Panc1 (cell line): ENCODE measurements at regions not wholly inside any gene's neighbourhood (a gene's known extent, or its start where the extent isn't known, plus 50 kb on each side); places are given as distances from the start of the nearest gene placed in this dataset.

Experiments
- ATAC-seq: fragments of 200-7000 bp; cut with Tn5 transposase; 2 replicates; pipeline ENCODE4 v1.9.1; 2020; ENCODE audit warnings: mild to moderate bottlenecking, moderate library complexity
- BruUV-seq: library from RNA; stranded (reverse); fragments of 400-500 nt; replicated peaks from 2 replicates; lab custom pipeline; 2021; lab: Mats Ljungman, UMichigan
- CTCF ChIA-PET: fragments of 300-600 bp; sonication (Branson Sonifier 250); formaldehyde crosslinking; loops from one replicate; lab custom pipeline; 2022; ENCODE audit warnings: antibody characterized with exemption; lab: Charles Lee
- POLR2A ChIA-PET: fragments of 300-600 bp; sonication (Branson Sonifier 250); formaldehyde crosslinking; loops from one replicate; lab custom pipeline; 2022; ENCODE audit warnings: antibody characterized with exemption; lab: Charles Lee
- DNase-seq: peaks from one replicate; pipeline ENCODE4 v3.0.0-alpha.2; 2010; ENCODE audit warnings: low read depth, low spot score
- H3K27ac ChIP-seq: 2 replicates; pipeline ENCODE4 v1.5.1; 2011; ENCODE audit warnings: mild to moderate bottlenecking, low read length, inconsistent platforms
- H3K27me3 ChIP-seq: fragments of 200-500 bp; sonication (Bioruptor generic); 2 replicates; pipeline ENCODE4 v1.6.0; 2014; ENCODE audit warnings: low read length, inconsistent platforms; ENCODE audit not compliant: control insufficient read depth, insufficient read depth
- H3K36me3 ChIP-seq: fragments of 200-500 bp; sonication (Bioruptor generic); 2 replicates; pipeline ENCODE4 v1.5.1; 2014; ENCODE audit warnings: inconsistent platforms, mild to moderate bottlenecking, low read length, moderate library complexity; ENCODE audit not compliant: control insufficient read depth, insufficient read depth
- H3K4me1 ChIP-seq: 2 replicates; pipeline ENCODE4 v1.5.1; 2011; ENCODE audit warnings: inconsistent platforms, mild to moderate bottlenecking, low read length, moderate library complexity; ENCODE audit not compliant: control insufficient read depth, insufficient read depth
- H3K4me3 ChIP-seq, 2 experiments: 2 replicates each; pipeline ENCODE4 v1.5.1; 2011 to 2012; ENCODE audit warnings: low read depth in 2 of 2, low read length in 2 of 2, mild to moderate bottlenecking in 2 of 2, inconsistent platforms in 1 of 2, moderate library complexity in 1 of 2
- H3K9me3 ChIP-seq: fragments of 200-500 bp; sonication (Bioruptor generic); 2 replicates; pipeline ENCODE4 v1.5.1; 2014; ENCODE audit warnings: low read depth, mild to moderate bottlenecking, inconsistent platforms, low read length, moderate library complexity; ENCODE audit not compliant: control insufficient read depth, insufficient read depth
- CTCF ChIP-seq: fragments of 450-650 bp; IDR thresholded peaks from 2 replicates; pipeline ENCODE4 v1.5.1; 2017; ENCODE audit warnings: mild to moderate bottlenecking
- POLR2AphosphoS5 ChIP-seq: IDR thresholded peaks from 2 replicates; pipeline ENCODE4 v1.6.1; 2012; ENCODE audit warnings: mild to moderate bottlenecking, low read depth, low read length, moderate library complexity
- REST ChIP-seq, 2 experiments: IDR thresholded peaks; 2 replicates each; pipeline ENCODE4 v1.6.1; 2011 to 2012; ENCODE audit warnings: low read depth in 2 of 2, control low read depth in 1 of 2, low read length in 1 of 2, mild to moderate bottlenecking in 1 of 2, moderate library complexity in 1 of 2; ENCODE audit not compliant: insufficient read depth in 1 of 2
- SIN3A ChIP-seq: IDR thresholded peaks from 2 replicates; pipeline ENCODE4 v1.6.1; 2012; ENCODE audit warnings: low read depth, mild to moderate bottlenecking, low read length, moderate library complexity, borderline replicate concordance; ENCODE audit not compliant: insufficient read depth
- TCF7L2 ChIP-seq: IDR thresholded peaks from 2 replicates; pipeline ENCODE4 v1.6.1; 2011; ENCODE audit warnings: mild to moderate bottlenecking, low read depth, low read length, inconsistent platforms
- in situ Hi-C: cut with HindIII; loops from 2 replicates; pipeline ENCODE4 v1.10.0; 2016; ENCODE audit warnings: low sequenced_read_pairs, low pct_unique_long_range_greater_than_20kb
- intact Hi-C: fragments of 100-400 bp; cut with micrococcal nuclease; formaldehyde crosslinking; loops from one replicate; pipeline ENCODE4 v1.10.0; 2022; ENCODE audit not compliant: unreplicated experiment

GRCh38 chr6:155887421-155887820 lies 431.8 kb upstream of the NOX3 start:
- DNase-seq, result no peak
- H3K36me3 ChIP-seq, result no peaks in the 10 kb centered on the region
- TF ChIP-seq CTCF (no peak), SIN3A (no peak), REST (IDR thresholded peaks at IDR 0.05; ENCODE audit: insufficient read depth in 1 of 2, low read depth in 2 of 2, low read length in 1 of 2) (no peak), TCF7L2 (no peak), POLR2AphosphoS5 (no peak)
- H3K27me3 ChIP-seq, result no peaks in the 10 kb centered on the region
- ChIA-PET POLR2A (no interaction called here), CTCF (no interaction called here)
- no peak for ATAC-seq
- H3K4me1 ChIP-seq, result peaks cover 2% of the 10 kb centered on the region; the same call in 1 of the 2 replicates
- in situ Hi-C loops (no loop called here), intact Hi-C loops (no loop called here)
- no peak overlapping the region for H3K4me3 ChIP-seq
- no peaks in the 10 kb centered on the region for H3K9me3 ChIP-seq
- H3K27ac ChIP-seq, result no peak overlapping the region
- BruUV-seq, result no TSS peak

GRCh38 chr6:155883741-155884140 lies 428.1 kb upstream of the NOX3 start:
- Histone ChIP-seq H3K9me3 (no peaks in the 10 kb centered on the region), H3K27me3 (no peaks in the 10 kb centered on the region), H3K4me3 (no peak overlapping the region), H3K27ac (peak overlapping the region; percentile 41; the same call in 1 of the 2 replicates), H3K36me3 (no peaks in the 10 kb centered on the region), H3K4me1 (peaks cover 2% of the 10 kb centered on the region)
- ATAC-seq (no peak), DNase-seq (no peak)
- in situ Hi-C loops, result no loop called here
- TF ChIP-seq TCF7L2 (no peak), POLR2AphosphoS5 (no peak), SIN3A (no peak), REST (IDR thresholded peaks at IDR 0.05; ENCODE audit: insufficient read depth in 1 of 2, low read depth in 2 of 2, low read length in 1 of 2) (no peak), CTCF (no peak)
- POLR2A ChIA-PET, result no interaction called here
- CTCF ChIA-PET, result no interaction called here
- intact Hi-C loops, result no loop called here
- BruUV-seq, result no TSS peak
